ENCODE measurements at regions not wholly inside any gene's neighbourhood (a gene's known extent, or its start where the extent isn't known, plus 50 kb on each side); places are given as distances from the start of the nearest gene placed in this dataset.

GRCh38 chr3:102972350-102972749, 537.5 kb downstream of the ZPLD1 start:
- no peak for TF ChIP-seq CTCF (IDR thresholded peaks at IDR 0.05; ENCODE audit: low read depth, low read length)
- H3K27ac ChIP-seq, result no peak overlapping the region
- no peaks in the 10 kb centered on the region for H3K36me3 ChIP-seq
- no peaks in the 10 kb centered on the region for H3K9me3 ChIP-seq (ENCODE audit: severe bottlenecking)
- no peak for DNase-seq
- no peaks in the 10 kb centered on the region for H3K27me3 ChIP-seq (ENCODE audit: insufficient read depth, low read depth, severe bottlenecking)
- no peak overlapping the region for H3K4me3 ChIP-seq (ENCODE audit: low read depth, low read length)

DNA sequence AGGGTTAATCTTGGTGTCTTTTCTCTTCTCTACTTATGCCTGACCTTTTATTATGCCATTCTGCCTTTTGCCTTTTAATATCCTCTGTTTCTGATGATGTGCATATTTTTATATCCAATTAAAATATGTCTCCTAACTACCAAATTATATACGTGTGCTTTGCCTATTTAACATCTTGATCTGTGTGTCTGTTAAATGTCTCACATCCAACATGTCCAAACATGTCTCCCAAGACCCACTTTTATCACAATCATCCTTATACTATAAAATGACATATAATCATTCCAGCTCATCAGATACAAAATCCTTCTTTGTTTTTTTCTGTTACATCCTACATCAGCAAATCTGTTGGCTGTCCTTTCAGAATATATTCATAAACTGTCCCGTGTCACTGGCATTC, 539.5 kb downstream of the ZPLD1 start:
- Histone ChIP-seq H3K36me3 (no peaks in the 10 kb centered on the region), H3K27me3 (ENCODE audit: insufficient read depth, low read depth, severe bottlenecking) (no peaks in the 10 kb centered on the region), H3K9me3 (ENCODE audit: severe bottlenecking) (no peaks in the 10 kb centered on the region), H3K4me3 (ENCODE audit: low read depth, low read length) (no peak overlapping the region), H3K27ac (no peak overlapping the region)
- DNase-seq, result no peak
- no peak for TF ChIP-seq CTCF (IDR thresholded peaks at IDR 0.05; ENCODE audit: low read depth, low read length)

GRCh38 chr3:102979191-102979590, 544.4 kb downstream of the ZPLD1 start:
- TF ChIP-seq CTCF (IDR thresholded peaks at IDR 0.05; ENCODE audit: low read depth, low read length), result no peak
- Histone ChIP-seq H3K27ac (no peak overlapping the region), H3K4me3 (ENCODE audit: low read depth, low read length) (no peak overlapping the region), H3K9me3 (ENCODE audit: severe bottlenecking) (no peaks in the 10 kb centered on the region), H3K27me3 (ENCODE audit: insufficient read depth, low read depth, severe bottlenecking) (no peaks in the 10 kb centered on the region), H3K36me3 (no peaks in the 10 kb centered on the region)
- no peak for DNase-seq

- TF ChIP-seq CTCF (IDR thresholded peaks at IDR 0.05; ENCODE audit: low read depth, low read length), result no peak
- H3K36me3 ChIP-seq, result no peaks in the 10 kb centered on the region
- no peak overlapping the region for H3K4me3 ChIP-seq (ENCODE audit: low read depth, low read length)
- no peaks in the 10 kb centered on the region for H3K9me3 ChIP-seq (ENCODE audit: severe bottlenecking)
- H3K27me3 ChIP-seq (ENCODE audit: insufficient read depth, low read depth, severe bottlenecking), result no peaks in the 10 kb centered on the region
- DNase-seq, result no peak
- no peak overlapping the region for H3K27ac ChIP-seq
These were observed 545.0 kb downstream of the ZPLD1 start for GRCh38 chr3:102979682-102980354.

DNA sequence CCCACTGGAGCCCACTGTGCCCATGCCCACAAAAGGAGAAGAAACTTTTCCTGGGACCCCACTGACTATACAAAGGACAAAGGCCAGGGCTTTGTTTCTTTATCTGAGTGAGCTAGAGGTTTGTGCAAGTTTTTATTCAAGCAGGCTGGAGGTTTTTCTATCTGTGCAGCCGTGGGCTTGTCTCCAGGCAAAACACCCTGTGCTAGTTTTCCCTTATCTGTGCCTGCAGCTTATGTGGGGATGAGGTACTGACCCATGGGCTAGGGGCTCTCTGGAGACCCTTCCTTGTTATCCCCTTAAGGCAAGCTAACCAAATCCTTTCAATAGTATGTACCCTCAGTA, 545.5 kb downstream of the ZPLD1 start:
- no peak overlapping the region for H3K4me3 ChIP-seq (ENCODE audit: low read depth, low read length)
- H3K36me3 ChIP-seq, result no peaks in the 10 kb centered on the region
- no peak for TF ChIP-seq CTCF (IDR thresholded peaks at IDR 0.05; ENCODE audit: low read depth, low read length)
- no peaks in the 10 kb centered on the region for H3K9me3 ChIP-seq (ENCODE audit: severe bottlenecking)
- DNase-seq, result no peak
- H3K27me3 ChIP-seq (ENCODE audit: insufficient read depth, low read depth, severe bottlenecking), result no peaks in the 10 kb centered on the region
- no peak overlapping the region for H3K27ac ChIP-seq
